Activated T-cell treated with anti-CD3 and anti-CD28 coated beads, Interleukin-2, amount 50 U/mL, for 72 hours (primary cell): ENCODE measurements at regions not wholly inside any gene's neighbourhood (a gene's known extent, or its start where the extent isn't known, plus 50 kb on each side); places are given as distances from the start of the nearest gene placed in this dataset.

ENCODE experiments used
- ATAC-seq, 2 donors: fragments of 150-1000 bp; cut with Tn5 transposase; replicated peaks in 1 of 2; 2 replicates each; pipeline ENCODE4 v1.10.0; 2021; ENCODE audit warnings: moderate library complexity in 2 of 2, mild to moderate bottlenecking in 1 of 2
- DNase-seq, 2 donors: peaks; one replicate each; pipeline ENCODE4 v3.0.0; 2021 to 2022; ENCODE audit warnings: mixed read lengths in 1 of 2
- H3K27ac Mint-ChIP-seq: one replicate; pipeline ENCODE4 v1.8.0; 2022; ENCODE audit warnings: mild to moderate bottlenecking, moderate library complexity, mixed read lengths
- H3K27me3 Mint-ChIP-seq: one replicate; pipeline ENCODE4 v1.8.0; 2022; ENCODE audit warnings: low read depth, mixed read lengths
- H3K36me3 Mint-ChIP-seq, 2 donors: one replicate each; pipeline ENCODE4 v1.8.0; 2022; ENCODE audit warnings: mixed read lengths in 2 of 2, mild to moderate bottlenecking in 1 of 2; ENCODE audit not compliant: insufficient read depth in 2 of 2
- H3K4me1 Mint-ChIP-seq: one replicate; pipeline ENCODE4 v1.8.0; 2022; ENCODE audit warnings: low read depth, mixed read lengths
- H3K4me3 Mint-ChIP-seq, 2 donors: one replicate each; pipeline ENCODE4 v1.8.0; 2022; ENCODE audit warnings: mild to moderate bottlenecking in 2 of 2, mixed read lengths in 2 of 2, moderate library complexity in 2 of 2
- H3K9me3 Mint-ChIP-seq, 2 donors: one replicate each; pipeline ENCODE4 v1.8.0; 2022; ENCODE audit warnings: mixed read lengths in 2 of 2

- H3K27me3 Mint-ChIP-seq = no peaks in the 10 kb centered on the region
- no peaks in the 10 kb centered on the region for H3K4me1 Mint-ChIP-seq
- no peak overlapping the region for H3K27ac Mint-ChIP-seq
- H3K9me3 Mint-ChIP-seq = peaks cover 6% of the 10 kb centered on the region in 2 donors
- no peak for DNase-seq
- ATAC-seq = no peak
- H3K36me3 Mint-ChIP-seq = peaks cover 1 to 4% of the 10 kb centered on the region in 2 donors
- H3K4me3 Mint-ChIP-seq = no peak overlapping the region
Measured at GRCh38 chr6:147117011-147117410, 87.2 kb upstream of the STXBP5 start.

DNA sequence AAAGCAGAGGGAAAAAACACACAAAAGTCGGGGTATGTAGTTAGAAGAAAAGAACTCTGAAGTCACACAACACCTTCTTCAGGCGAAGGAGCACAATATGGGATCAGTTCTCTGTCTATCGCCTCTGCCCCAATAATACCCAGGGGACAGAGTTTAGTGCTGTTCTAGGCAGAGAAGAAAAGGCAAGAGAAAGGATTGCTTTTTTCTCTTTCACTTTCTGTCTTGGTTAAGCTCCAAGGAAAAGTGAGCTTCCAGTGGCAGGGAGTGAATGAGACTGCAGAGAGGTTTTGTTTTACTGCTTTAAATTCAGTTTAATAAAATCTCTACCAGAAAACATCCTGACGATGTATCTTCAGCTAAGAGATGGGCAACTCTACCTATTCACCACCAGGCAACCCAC, 86.6 kb upstream of the STXBP5 start:
- DNase-seq (no peak), ATAC-seq (no peak)
- Mint-ChIP-seq H3K27ac (no peak overlapping the region), H3K9me3 (peaks cover 6% of the 10 kb centered on the region in 2 donors), H3K36me3 (peaks cover 1 to 4% of the 10 kb centered on the region in 2 donors), H3K4me1 (no peaks in the 10 kb centered on the region), H3K27me3 (no peaks in the 10 kb centered on the region), H3K4me3 (no peak overlapping the region)

DNA sequence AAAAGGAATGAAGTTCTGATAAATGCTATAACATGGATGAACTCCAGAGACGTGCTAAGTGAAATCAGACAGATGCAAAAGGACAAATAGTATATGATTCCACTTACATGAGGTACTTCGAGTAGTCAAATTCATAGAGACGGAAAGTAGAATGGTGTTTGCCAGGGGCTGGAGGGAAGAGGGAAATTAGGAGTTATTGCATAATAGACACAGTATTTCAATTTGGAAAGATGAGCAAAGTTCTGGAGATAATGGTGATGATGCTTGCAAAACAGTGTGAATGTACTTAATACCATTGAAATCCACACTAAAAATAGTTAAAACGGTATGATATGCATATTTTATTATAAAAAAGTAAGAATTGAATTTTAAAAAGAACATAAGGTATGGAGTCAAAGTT, 84.9 kb upstream of the STXBP5 start:
- H3K27ac Mint-ChIP-seq = no peak overlapping the region
- H3K9me3 Mint-ChIP-seq = peaks cover 6% of the 10 kb centered on the region in 2 donors
- no peak for DNase-seq
- H3K27me3 Mint-ChIP-seq = no peaks in the 10 kb centered on the region
- no peak for ATAC-seq
- no peak overlapping the region for H3K4me3 Mint-ChIP-seq
- no peaks in the 10 kb centered on the region for H3K4me1 Mint-ChIP-seq
- peaks cover 1 to 4% of the 10 kb centered on the region in 2 donors for H3K36me3 Mint-ChIP-seq

DNA sequence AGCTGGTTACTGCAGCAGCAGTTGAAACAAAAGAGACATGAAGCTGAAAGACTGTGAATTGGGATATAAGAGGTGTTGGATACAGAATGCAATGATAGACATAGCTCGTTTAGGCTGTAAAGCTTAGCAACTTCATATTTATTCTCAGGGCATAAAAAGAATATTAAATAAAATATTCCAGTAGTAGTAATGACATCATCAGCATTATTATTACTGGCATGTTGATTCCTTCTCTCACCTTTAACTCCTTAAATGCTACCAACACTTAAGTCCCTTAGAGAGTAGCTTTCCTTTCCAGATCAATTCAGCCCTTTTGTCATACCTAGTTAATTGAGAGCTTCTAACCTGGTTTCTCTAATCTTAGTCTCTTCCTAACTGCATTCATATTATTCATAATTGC, 81.4 kb upstream of the STXBP5 start:
- ATAC-seq = no peak
- Mint-ChIP-seq H3K4me3 (no peak overlapping the region), H3K27ac (no peak overlapping the region), H3K9me3 (peaks cover 4 to 6% of the 10 kb centered on the region in 2 donors), H3K4me1 (no peaks in the 10 kb centered on the region), H3K27me3 (no peaks in the 10 kb centered on the region), H3K36me3 (peaks cover 1 to 4% of the 10 kb centered on the region in 2 donors)
- DNase-seq = no peak

- Mint-ChIP-seq H3K9me3 (no peaks in the 10 kb centered on the region), H3K27me3 (no peaks in the 10 kb centered on the region), H3K27ac (no peak overlapping the region), H3K4me3 (no peak overlapping the region), H3K4me1 (no peaks in the 10 kb centered on the region), H3K36me3 (no peaks in the 10 kb centered on the region)
- DNase-seq (no peak), ATAC-seq (no peak)
Measured at GRCh38 chr6:147126618-147127022, 77.6 kb upstream of the STXBP5 start.

DNA sequence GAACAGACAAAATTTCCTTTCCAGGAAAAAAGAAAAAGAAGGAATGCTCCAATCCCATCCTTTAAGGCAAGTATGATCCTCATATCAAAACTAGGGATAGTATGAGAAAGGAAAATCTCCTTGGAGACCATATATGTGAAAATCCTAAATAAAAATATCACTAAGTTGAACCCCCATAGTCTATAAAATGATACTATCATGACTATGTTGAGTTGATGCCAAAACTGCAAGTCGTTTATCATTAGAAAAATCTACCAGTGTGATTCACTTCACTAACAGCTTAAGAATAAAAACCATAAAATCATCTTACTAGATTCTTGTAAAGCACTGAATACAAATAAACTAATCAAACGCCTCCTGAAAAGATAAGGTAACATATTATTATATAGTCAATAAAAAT, 76.6 kb upstream of the STXBP5 start:
- no peak for ATAC-seq
- Mint-ChIP-seq H3K27me3 (no peaks in the 10 kb centered on the region), H3K36me3 (no peaks in the 10 kb centered on the region), H3K4me3 (no peak overlapping the region), H3K4me1 (no peaks in the 10 kb centered on the region), H3K27ac (no peak overlapping the region), H3K9me3 (no peaks in the 10 kb centered on the region)
- no peak for DNase-seq

DNA sequence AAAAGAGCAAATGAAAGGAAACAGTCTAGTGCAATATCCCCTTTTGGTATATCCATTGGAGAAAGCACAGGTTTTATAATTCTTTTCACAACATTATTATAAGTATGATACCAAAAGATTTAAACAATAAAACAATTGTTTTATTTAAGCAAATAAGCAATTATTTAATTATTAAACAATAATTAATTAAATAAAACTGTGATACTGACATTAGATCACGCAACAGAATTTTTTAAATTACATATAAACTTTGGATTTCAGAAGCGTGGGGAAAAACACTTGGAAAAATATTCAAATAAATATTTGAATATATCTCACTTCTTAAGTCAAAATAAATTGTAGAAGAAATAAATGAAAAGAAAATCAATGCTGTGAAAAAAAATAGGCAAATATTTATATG, 76.2 kb upstream of the STXBP5 start:
- H3K36me3 Mint-ChIP-seq = no peaks in the 10 kb centered on the region
- H3K27ac Mint-ChIP-seq = no peak overlapping the region
- H3K27me3 Mint-ChIP-seq = no peaks in the 10 kb centered on the region
- no peaks in the 10 kb centered on the region for H3K4me1 Mint-ChIP-seq
- H3K9me3 Mint-ChIP-seq = no peaks in the 10 kb centered on the region
- H3K4me3 Mint-ChIP-seq = no peak overlapping the region
- no peak for ATAC-seq
- DNase-seq = no peak

- Mint-ChIP-seq H3K4me1 (no peaks in the 10 kb centered on the region), H3K27me3 (no peaks in the 10 kb centered on the region), H3K9me3 (peaks cover 0 to 2% of the 10 kb centered on the region in 2 donors), H3K4me3 (no peak overlapping the region), H3K36me3 (no peaks in the 10 kb centered on the region), H3K27ac (no peak overlapping the region)
- no peak for DNase-seq
- ATAC-seq = no peak
Measured at GRCh38 chr6:147131532-147132128, 72.6 kb upstream of the STXBP5 start.

DNA sequence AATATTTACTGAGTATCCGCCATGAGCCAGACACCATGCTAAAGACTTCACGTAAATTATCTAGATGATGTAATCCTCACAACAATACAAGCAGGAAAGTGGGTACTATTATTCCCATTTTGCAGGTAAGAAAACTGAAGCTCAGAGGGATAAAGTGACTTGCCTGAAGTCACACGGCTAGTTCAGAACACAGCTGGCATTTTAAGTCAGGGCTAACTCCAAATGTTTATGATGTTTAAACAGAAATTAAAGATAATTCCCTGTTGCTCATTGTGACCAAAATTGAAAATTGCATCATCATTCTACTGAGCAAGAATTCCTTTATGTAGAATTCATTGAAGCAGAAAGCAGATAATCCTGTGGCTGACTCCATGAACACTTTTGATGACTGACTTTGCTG, 71.3 kb upstream of the STXBP5 start:
- ATAC-seq = no peak
- H3K9me3 Mint-ChIP-seq = peaks cover 0 to 2% of the 10 kb centered on the region in 2 donors
- H3K4me1 Mint-ChIP-seq = no peaks in the 10 kb centered on the region
- H3K27ac Mint-ChIP-seq = no peak overlapping the region
- no peak for DNase-seq
- H3K36me3 Mint-ChIP-seq = no peaks in the 10 kb centered on the region
- H3K27me3 Mint-ChIP-seq = no peaks in the 10 kb centered on the region
- no peak overlapping the region for H3K4me3 Mint-ChIP-seq

- peaks cover 0 to 2% of the 10 kb centered on the region in 2 donors for H3K9me3 Mint-ChIP-seq
- H3K27ac Mint-ChIP-seq = no peak overlapping the region
- no peak overlapping the region for H3K4me3 Mint-ChIP-seq
- no peak for ATAC-seq
- no peaks in the 10 kb centered on the region for H3K27me3 Mint-ChIP-seq
- H3K4me1 Mint-ChIP-seq = no peaks in the 10 kb centered on the region
- H3K36me3 Mint-ChIP-seq = no peaks in the 10 kb centered on the region
- DNase-seq = no peak
Measured at GRCh38 chr6:147133669-147134068, 70.5 kb upstream of the STXBP5 start.

DNA sequence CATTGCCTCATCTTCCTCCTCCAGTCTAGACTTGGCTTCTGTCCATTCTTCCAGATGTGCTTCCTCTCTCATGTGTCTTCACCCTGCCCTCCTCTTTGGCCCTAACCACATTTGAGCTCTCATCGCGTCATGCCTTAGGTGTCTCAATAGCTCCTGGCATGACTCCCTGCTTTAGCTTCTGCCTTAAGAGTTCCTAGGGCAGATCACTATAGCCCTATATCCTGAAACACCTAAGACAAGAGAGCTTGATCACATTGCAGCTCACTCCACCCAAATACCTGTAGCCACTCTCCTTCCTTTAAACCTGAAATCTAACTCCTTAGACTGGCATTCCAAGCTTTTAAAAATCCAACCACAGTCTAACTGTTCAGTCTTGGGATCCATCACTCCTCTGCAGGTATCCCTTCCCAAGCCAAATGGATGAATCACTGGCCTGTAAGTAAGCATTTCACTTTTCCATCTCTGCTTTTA, 69.0 kb upstream of the STXBP5 start:
- no peak for ATAC-seq

DNA sequence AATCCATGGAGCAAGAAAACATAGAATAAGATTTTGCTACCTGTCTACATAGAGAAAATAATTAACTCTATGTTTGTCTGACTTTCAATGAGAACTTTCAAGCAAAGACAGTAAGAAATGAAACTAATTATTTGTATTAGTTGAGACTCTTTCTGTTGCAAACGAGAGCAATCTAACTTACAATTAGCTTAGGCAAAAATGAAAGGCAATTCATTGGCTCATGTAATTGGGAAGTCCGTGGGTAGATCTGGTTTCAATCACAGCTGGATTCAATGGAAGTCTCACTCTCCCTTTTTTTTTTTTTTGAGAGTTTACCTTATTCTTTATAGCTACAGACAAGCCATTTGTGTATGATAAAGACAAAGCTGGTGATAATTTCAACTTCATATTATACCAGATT, 68.2 kb upstream of the STXBP5 start:
- no peaks in the 10 kb centered on the region for H3K4me1 Mint-ChIP-seq
- ATAC-seq = no peak
- DNase-seq = no peak
- H3K9me3 Mint-ChIP-seq = peaks cover 0 to 2% of the 10 kb centered on the region in 2 donors
- no peaks in the 10 kb centered on the region for H3K27me3 Mint-ChIP-seq
- H3K36me3 Mint-ChIP-seq = no peaks in the 10 kb centered on the region
- no peak overlapping the region for H3K4me3 Mint-ChIP-seq
- no peak overlapping the region for H3K27ac Mint-ChIP-seq

More for the DNA sequence above, 69.0 kb upstream of the STXBP5 start:
- H3K27ac Mint-ChIP-seq = no peak overlapping the region
- H3K4me3 Mint-ChIP-seq = no peak overlapping the region
- DNase-seq = no peak
- no peaks in the 10 kb centered on the region for H3K27me3 Mint-ChIP-seq
- no peaks in the 10 kb centered on the region for H3K36me3 Mint-ChIP-seq
- peaks cover 0 to 2% of the 10 kb centered on the region in 2 donors for H3K9me3 Mint-ChIP-seq
- H3K4me1 Mint-ChIP-seq = no peaks in the 10 kb centered on the region

DNA sequence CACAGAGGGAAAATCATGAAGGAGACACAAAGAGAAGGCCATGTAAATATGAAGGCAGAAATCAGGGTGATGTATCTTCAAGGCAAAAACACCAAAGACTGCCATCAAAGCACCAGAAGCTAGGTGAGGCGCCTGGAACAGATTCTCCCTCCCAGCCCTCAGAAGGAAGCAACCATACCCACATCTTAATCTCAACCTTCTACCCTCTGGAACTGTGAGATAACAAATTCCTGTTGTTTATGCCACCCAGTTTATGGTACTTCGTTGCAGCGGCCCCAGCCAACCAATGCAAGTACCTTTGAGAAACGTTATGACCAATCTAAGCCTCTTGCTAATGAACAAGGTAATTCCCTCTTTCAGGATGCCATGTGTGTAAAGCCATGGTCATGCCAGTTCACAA, 66.2 kb upstream of the STXBP5 start:
- Mint-ChIP-seq H3K9me3 (peaks cover 0 to 2% of the 10 kb centered on the region in 2 donors), H3K4me1 (no peaks in the 10 kb centered on the region), H3K27me3 (no peaks in the 10 kb centered on the region), H3K4me3 (no peak overlapping the region), H3K36me3 (no peaks in the 10 kb centered on the region), H3K27ac (no peak overlapping the region)
- DNase-seq = no peak
- no peak for ATAC-seq

GRCh38 chr6:147138835-147139234, 65.4 kb upstream of the STXBP5 start:
- DNase-seq (no peak), ATAC-seq (no peak)
- H3K36me3 Mint-ChIP-seq = no peaks in the 10 kb centered on the region
- no peaks in the 10 kb centered on the region for H3K27me3 Mint-ChIP-seq
- H3K9me3 Mint-ChIP-seq = peaks cover 0 to 2% of the 10 kb centered on the region in 2 donors
- no peak overlapping the region for H3K4me3 Mint-ChIP-seq
- H3K27ac Mint-ChIP-seq = no peak overlapping the region
- H3K4me1 Mint-ChIP-seq = no peaks in the 10 kb centered on the region
